IPS DF 6.9 (cell line): ENCODE measurements at regions not wholly inside any gene's neighbourhood (a gene's known extent, or its start where the extent isn't known, plus 50 kb on each side); places are given as distances from the start of the nearest gene placed in this dataset.

ENCODE experiments used
- DNase-seq: peaks from one replicate; pipeline ENCODE4 v3.0.0-alpha.2; 2013; ENCODE audit warnings: low read depth, low spot score
- H3K27ac ChIP-seq: one replicate; pipeline ENCODE4 v1.5.1; 2013; ENCODE audit warnings: low read length, control low read depth
- H3K27me3 ChIP-seq: 2 replicates; pipeline ENCODE4 v1.6.1; 2013; ENCODE audit warnings: mild to moderate bottlenecking, low read length; ENCODE audit not compliant: control insufficient read depth, insufficient read depth
- H3K36me3 ChIP-seq: 2 replicates; pipeline ENCODE4 v1.6.1; 2013; ENCODE audit warnings: low read length; ENCODE audit not compliant: control insufficient read depth, insufficient read depth
- H3K4me1 ChIP-seq: 2 replicates; pipeline ENCODE4 v1.6.1; 2013; ENCODE audit warnings: low read length; ENCODE audit not compliant: control insufficient read depth, insufficient read depth
- H3K4me3 ChIP-seq: 2 replicates; pipeline ENCODE4 v1.5.1; 2013; ENCODE audit warnings: mild to moderate bottlenecking, low read length
- H3K9me3 ChIP-seq: 2 replicates; pipeline ENCODE4 v1.6.1; 2013; ENCODE audit warnings: low read length, inconsistent platforms; ENCODE audit not compliant: control insufficient read depth, insufficient read depth
- WGBS: extraction: QIAGEN DNeasy Blood & Tissue Kit; methylation state at CpG from one replicate; pipeline ENCODE4 v1.1.7; 2013; ENCODE audit warnings: mixed read lengths, missing lambda C conversion rate; ENCODE audit not compliant: insufficient read length, insufficient coverage; 5-methylcytosine and 5-hydroxymethylcytosine counted together

GRCh38 chr15:99440551-99441443 lies 125.0 kb upstream of the MEF2A start:
- no peaks in the 10 kb centered on the region for H3K36me3 ChIP-seq
- H3K9me3 ChIP-seq = no peaks in the 10 kb centered on the region
- no peaks in the 10 kb centered on the region; the same call in none of the 2 replicates for H3K4me1 ChIP-seq
- DNase-seq = no peak
- H3K4me3 ChIP-seq = no peak overlapping the region
- WGBS = no CpG with 5 or more reads among the region's 20 CpGs
- H3K27ac ChIP-seq = no peak overlapping the region
- H3K27me3 ChIP-seq = no peaks in the 10 kb centered on the region

GRCh38 chr15:99441444-99441800 lies 124.4 kb upstream of the MEF2A start:
- no peak overlapping the region for H3K27ac ChIP-seq
- H3K36me3 ChIP-seq = no peaks in the 10 kb centered on the region
- no peaks in the 10 kb centered on the region for H3K9me3 ChIP-seq
- H3K4me1 ChIP-seq = no peaks in the 10 kb centered on the region; the same call in none of the 2 replicates
- no peak overlapping the region for H3K4me3 ChIP-seq
- no peaks in the 10 kb centered on the region for H3K27me3 ChIP-seq
- no CpG with 5 or more reads among the region's 6 CpGs for WGBS
- DNase-seq = no peak

- no peaks in the 10 kb centered on the region for H3K27me3 ChIP-seq
- no peak overlapping the region for H3K4me3 ChIP-seq
- H3K4me1 ChIP-seq = no peaks in the 10 kb centered on the region; the same call in 1 of the 2 replicates
- no peaks in the 10 kb centered on the region for H3K9me3 ChIP-seq
- no peaks in the 10 kb centered on the region for H3K36me3 ChIP-seq
- no CpG with 5 or more reads among the region's 3 CpGs for WGBS
- H3K27ac ChIP-seq = no peak overlapping the region
- no peak for DNase-seq
Measured at GRCh38 chr15:99441871-99442251, 123.9 kb upstream of the MEF2A start.

- Histone ChIP-seq H3K4me3 (no peak overlapping the region), H3K4me1 (no peaks in the 10 kb centered on the region; the same call in 1 of the 2 replicates), H3K27me3 (no peaks in the 10 kb centered on the region), H3K36me3 (no peaks in the 10 kb centered on the region), H3K9me3 (no peaks in the 10 kb centered on the region), H3K27ac (no peak overlapping the region)
- DNase-seq = no peak
- no CpG with 5 or more reads among the region's 14 CpGs for whole genome bisulfite sequencing
Measured at GRCh38 chr15:99442252-99442897, 123.4 kb upstream of the MEF2A start.

GRCh38 chr15:99443056-99443756 lies 122.6 kb upstream of the MEF2A start:
- no peak overlapping the region for H3K27ac ChIP-seq
- no CpG with 5 or more reads among the region's 10 CpGs for WGBS

GRCh38 chr15:99443768-99444446 lies 121.9 kb upstream of the MEF2A start:
- no CpG with 5 or more reads among the region's 13 CpGs for WGBS
- H3K27me3 ChIP-seq = no peaks in the 10 kb centered on the region
- no peaks in the 10 kb centered on the region for H3K9me3 ChIP-seq
- DNase-seq = no peak
- no peak overlapping the region for H3K27ac ChIP-seq
- H3K4me3 ChIP-seq = no peak overlapping the region
- H3K36me3 ChIP-seq = no peaks in the 10 kb centered on the region
- no peaks in the 10 kb centered on the region; the same call in 1 of the 2 replicates for H3K4me1 ChIP-seq

More at GRCh38 chr15:99443056-99443756, 122.6 kb upstream of the MEF2A start:
- Histone ChIP-seq H3K4me3 (no peak overlapping the region), H3K36me3 (no peaks in the 10 kb centered on the region), H3K9me3 (no peaks in the 10 kb centered on the region), H3K27me3 (no peaks in the 10 kb centered on the region), H3K4me1 (no peaks in the 10 kb centered on the region; the same call in 1 of the 2 replicates)
- DNase-seq = no peak

GRCh38 chr15:99445272-99445850 lies 120.4 kb upstream of the MEF2A start:
- H3K27me3 ChIP-seq = no peaks in the 10 kb centered on the region
- no CpG with 5 or more reads among the region's 10 CpGs for WGBS

GRCh38 chr15:99446565-99447496 lies 119.0 kb upstream of the MEF2A start:
- no peaks in the 10 kb centered on the region for H3K4me1 ChIP-seq
- H3K4me3 ChIP-seq = no peak overlapping the region
- no peak overlapping the region for H3K27ac ChIP-seq
- no peaks in the 10 kb centered on the region for H3K27me3 ChIP-seq
- no peaks in the 10 kb centered on the region for H3K9me3 ChIP-seq
- WGBS = no CpG with 5 or more reads among the region's 35 CpGs
- no peaks in the 10 kb centered on the region for H3K36me3 ChIP-seq
- DNase-seq = no peak

More at GRCh38 chr15:99445272-99445850, 120.4 kb upstream of the MEF2A start:
- no peak for DNase-seq
- no peaks in the 10 kb centered on the region for H3K4me1 ChIP-seq
- H3K9me3 ChIP-seq = no peaks in the 10 kb centered on the region
- H3K27ac ChIP-seq = no peak overlapping the region
- H3K4me3 ChIP-seq = no peak overlapping the region
- no peaks in the 10 kb centered on the region for H3K36me3 ChIP-seq
